NCI-H1930 (cell line): ENCODE measurements at regions not wholly inside any gene's neighbourhood (a gene's known extent, or its start where the extent isn't known, plus 50 kb on each side); places are given as distances from the start of the nearest gene placed in this dataset.
"Not testable (repeated sequence)": the region's sequence is repeated elsewhere in the genome, so short reads cannot be mapped to it uniquely, and the experiment has no call there.

Experiments used
- DNase-seq, 2 experiments: peaks; one replicate each; lab custom pipeline; 2025; lab: John Stamatoyannopoulos, UW

DNA sequence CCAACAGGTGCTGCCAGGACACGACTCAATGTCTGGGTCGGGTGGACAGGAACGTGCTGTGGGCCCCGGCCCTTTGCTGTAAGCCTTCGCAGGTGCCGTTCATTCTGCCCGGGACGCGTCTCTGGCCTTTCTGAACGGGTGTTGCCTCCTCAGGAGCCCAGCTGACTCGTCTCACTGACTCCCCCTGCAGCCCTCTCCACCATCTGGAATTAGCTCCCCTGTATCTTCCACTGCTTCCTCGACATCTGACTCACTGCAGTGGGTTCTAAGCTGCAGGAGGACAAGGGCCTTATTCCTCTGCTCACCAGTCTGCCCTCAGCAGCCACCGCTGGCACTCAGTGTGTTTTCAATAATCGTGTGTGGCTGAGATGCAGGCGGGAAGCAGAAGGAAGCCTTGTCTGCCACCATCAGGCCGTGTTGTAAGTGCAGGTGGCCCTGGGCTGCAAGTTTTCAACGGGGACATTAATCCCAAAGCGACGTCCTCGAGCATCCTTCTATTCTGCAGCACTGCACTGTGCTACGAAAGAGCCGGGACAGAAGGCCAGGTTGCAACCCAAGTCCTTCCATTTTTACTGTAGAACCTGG lies 256.2 kb downstream of the FOXL1 start:
- no peak for DNase-seq

DNA sequence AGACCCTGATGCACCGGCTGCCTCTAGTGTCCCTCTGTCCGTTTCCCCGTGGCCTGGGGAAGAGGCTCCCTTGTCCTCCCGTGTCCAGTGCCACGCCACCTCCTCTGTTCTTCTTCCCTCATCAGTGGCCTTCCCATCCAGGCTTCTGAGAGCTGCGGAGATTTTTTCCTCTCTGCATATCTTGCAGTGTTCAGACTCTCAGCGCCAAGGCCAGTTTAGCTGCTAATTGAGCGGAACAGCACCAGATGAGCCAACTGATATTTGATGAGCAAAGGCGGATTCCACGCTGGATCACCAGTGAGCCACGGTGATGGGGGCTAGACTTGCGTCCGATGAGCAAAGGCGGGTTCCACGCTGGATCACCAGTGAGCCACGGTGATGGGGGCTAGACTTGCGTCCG lies 257.6 kb downstream of the FOXL1 start:
- no peak for DNase-seq

- DNase-seq = no peak
These were observed 258.3 kb downstream of the FOXL1 start for GRCh38 chr16:86836503-86837129.

DNA sequence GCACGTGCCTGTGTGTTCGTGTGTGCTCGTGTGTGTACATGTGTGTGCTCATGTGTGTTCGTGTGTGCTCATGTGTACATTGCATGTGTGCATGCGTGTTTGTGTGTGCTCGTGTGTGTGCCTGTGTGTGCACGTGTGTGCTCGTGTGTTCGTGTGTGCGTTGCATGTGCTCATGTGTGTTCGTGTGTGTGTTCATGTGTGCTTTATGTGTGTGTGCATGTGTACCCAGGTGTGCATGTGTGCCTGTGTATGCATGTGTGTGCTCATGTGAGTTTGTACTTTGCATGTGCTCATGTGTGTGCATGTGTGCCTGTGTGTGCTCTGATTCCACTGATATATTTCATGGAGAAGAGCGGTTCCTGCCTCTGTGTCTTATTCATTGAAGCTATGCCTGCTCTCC lies 265.5 kb downstream of the FOXL1 start:
- no peak for DNase-seq

DNA sequence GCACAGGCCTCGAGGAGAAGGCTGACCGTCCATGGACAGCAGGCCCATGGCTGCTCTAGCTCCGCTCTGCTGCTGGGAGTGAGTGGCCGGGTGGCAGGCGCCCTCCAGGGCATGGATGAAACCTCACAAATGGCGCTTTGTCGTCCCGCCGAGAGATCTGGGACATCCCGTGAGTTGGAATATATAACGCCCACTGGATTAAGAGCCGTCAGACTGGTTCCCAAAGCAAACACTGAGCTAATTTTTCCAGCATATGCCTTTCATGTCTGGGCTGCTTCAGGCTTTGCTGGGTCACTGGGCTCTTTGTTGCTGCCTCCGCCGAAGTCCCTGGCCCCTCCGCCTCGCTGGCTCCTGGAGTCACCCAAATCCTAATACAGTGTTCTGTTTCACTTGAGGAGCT lies 266.3 kb downstream of the FOXL1 start:
- no peak for DNase-seq

GRCh38 chr16:86846136-86846535 lies 267.8 kb downstream of the FOXL1 start:
- DNase-seq = no peak

DNA sequence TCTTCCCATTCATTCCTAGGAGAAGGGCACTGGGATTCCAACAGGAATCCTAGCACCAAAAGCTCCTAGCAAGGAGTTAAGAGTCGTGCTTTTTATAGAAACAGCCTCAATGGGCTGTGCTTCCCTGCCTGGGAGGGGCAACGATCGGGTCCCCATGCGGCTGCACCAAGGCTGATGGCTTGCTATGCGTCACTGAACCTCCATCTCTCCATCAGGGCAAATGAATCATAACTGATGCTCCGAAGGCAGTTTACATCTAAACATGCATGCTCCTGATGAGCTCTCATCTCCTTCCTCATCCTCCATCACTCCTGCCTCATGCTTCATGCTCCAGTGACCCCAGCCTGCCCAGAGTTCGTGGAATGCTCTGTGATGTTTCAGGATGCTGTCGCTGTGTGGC lies 270.5 kb downstream of the FOXL1 start:
- no peak for DNase-seq

GRCh38 chr16:86850670-86851069 lies 272.3 kb downstream of the FOXL1 start:
- DNase-seq = no peak

- no peak for DNase-seq
These were observed 273.8 kb downstream of the FOXL1 start for GRCh38 chr16:86852135-86852534.

DNA sequence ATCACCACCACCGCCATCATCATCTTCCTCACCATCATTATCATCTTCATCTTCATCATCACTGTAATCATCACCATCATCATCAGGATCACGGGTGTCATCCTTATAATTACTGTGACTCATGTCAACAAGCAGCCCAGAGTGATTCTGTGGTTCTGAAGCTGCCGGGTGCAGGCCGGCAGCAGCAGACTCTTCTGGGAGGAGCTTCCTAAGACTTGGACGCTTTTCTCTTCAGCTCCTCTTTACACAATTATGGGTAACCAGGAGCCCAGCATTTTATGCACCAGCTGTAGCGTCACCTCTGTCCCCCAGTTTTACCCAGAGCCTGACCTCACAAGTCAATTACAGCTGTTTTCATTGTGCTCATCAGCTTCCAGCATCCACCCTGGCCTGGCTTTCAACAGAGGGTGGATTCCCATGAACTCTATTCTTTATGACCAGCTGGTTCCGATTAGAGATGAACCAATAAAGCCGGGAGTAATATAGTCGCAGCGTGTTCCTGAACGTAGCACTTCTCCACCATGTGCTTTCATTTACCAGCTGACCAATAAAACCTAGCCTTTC lies 275.8 kb downstream of the FOXL1 start:
- DNase-seq = no peak

- DNase-seq = no peak
These were observed 276.4 kb downstream of the FOXL1 start for GRCh38 chr16:86854626-86855294.

GRCh38 chr16:86856946-86857586 lies 278.7 kb downstream of the FOXL1 start:
- no peak for DNase-seq

DNA sequence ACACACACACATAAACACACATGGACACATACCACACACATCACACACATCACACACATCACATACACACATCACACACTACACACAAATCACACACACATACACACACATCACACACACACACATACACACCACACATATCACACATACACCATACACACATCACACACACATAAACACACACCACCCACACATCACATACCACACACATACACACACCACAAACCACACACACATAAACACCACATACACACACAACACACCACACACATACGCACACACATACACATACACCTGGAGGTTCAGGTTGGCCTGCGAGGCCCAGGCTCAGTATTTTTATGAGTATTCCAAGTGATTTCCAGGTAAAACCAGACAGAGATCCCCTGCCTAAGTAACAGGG lies 279.5 kb downstream of the FOXL1 start:
- no peak for DNase-seq

DNA sequence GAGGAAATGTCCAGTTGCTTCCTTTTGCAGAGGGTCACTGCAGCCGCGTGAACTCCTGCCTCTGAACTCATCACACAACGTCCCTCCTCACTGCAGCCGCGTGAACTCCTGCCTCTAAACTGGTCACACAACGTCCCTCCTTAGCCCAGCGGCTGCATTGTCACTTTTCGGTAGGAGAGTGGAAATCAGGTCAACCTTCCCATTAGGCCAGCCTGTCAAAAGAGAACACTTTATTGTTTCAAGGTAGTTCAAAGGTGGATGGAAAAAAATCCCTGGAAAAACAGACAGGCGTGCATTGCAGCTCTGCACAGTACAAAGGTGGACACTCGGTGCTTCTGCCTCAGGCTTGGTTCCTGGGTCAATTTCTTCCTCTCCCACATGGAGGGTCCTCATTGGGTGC lies 280.2 kb downstream of the FOXL1 start:
- no peak for DNase-seq

- DNase-seq = not testable (repeated sequence)
These were observed 283.0 kb downstream of the FOXL1 start for GRCh38 chr16:86861270-86861858.

DNA sequence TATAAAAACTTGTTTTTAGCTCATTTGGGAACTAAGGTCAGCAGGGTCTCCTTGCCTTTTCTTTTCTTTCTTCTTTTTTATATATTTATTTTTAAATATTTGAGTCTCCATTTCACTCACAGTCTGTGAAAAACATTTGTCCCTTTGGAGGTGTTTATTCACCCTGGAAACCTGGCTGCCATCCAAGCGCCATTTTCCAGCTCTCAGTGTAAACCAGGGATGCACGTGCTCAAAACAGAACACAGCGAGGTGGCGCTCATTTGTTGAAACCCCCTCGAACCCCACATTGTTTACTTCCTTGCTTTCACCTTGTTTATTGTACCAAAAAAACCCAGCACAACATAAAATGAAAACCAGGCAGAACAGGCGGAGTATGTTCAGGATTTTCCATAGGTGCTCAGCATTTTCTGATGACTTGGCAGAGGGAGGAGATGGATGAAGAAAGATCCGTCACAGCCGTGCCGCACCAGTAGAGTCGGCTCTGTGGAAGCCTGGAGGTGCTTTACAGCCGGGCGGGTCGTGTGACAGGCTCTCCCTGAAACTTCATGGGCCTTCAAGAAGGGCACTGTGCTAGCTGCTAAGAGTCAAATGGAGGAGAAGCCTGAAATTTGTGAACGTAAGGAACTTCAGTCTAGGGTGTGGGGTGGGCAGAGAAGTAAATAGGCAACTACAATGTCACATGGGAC lies 284.4 kb downstream of the FOXL1 start:
- DNase-seq = peak in 1 of 2 experiments; percentile 29

DNA sequence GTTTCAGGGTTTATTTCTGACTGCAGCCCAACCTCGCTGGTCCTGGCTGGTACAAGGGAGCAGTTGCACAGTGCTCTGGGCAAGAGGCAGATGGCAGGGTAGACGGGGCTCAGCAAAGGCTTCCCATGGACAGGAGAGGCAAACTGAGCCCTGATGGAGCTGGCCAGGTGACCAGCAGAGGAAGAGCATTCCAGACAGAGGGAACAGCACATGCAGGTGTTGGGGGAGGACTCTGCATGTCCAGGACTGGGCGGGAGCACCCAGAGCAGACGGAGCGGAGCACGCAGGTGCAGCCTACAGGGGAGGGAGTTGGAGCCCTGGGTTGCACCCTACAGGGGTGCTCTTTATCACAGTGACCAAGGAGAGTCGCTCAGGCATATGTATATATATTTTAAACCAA lies 285.3 kb downstream of the FOXL1 start:
- no peak for DNase-seq

- no peak for DNase-seq
These were observed 286.2 kb downstream of the FOXL1 start for GRCh38 chr16:86864586-86864985.

DNA sequence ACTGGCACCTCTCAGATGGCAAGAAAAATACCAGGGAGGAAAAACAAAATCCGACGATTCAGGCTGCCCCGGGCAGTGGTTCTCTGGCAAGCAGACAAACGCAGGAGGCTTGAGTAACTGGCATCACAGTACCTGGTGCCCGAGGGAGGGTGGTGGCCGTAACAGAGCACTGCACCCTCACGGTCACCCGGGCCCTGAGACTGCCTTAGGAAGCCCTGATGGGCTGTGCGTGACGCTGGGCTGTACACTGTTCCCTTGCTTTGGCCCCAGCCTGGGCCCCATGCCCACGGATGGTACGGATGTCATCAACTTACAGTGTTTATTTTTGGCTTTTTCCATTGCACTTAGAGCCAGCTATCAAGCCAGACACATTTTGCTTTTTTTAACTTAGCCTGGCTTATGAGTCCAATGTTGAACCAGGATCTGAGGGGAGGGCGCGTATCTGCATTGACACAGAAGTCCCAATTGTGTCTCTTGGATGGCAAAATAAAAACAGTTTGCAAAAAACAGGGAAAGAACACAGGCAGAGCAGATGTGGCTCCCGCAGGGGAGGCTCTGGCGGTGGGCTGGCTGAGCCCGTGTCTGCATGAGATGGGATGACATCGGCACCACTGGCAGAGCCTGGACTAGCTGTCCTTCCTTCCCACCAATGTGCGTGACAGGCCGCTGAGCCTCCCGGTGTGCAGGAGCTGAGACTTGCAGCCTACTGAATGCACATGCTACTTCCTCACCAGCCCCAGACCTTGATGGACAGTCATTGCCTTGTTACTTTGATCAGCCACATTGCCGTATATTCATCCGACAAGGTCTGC lies 287.7 kb downstream of the FOXL1 start:
- no peak for DNase-seq

- DNase-seq = no peak
These were observed 288.8 kb downstream of the FOXL1 start for GRCh38 chr16:86866986-86867722.
